Muscle of leg (tissue), 3 donors: ENCODE measurements at regions not wholly inside any gene's neighbourhood (a gene's known extent, or its start where the extent isn't known, plus 50 kb on each side); places are given as distances from the start of the nearest gene placed in this dataset.

Source experiments
- DNase-seq: peaks from one replicate; pipeline ENCODE4 v3.0.0; 2013
- H3K27ac ChIP-seq: one replicate; pipeline ENCODE4 v1.5.1; 2013; ENCODE audit warnings: mild to moderate bottlenecking, low read length, control low read depth
- H3K27me3 ChIP-seq: one replicate; pipeline ENCODE4 v1.6.1; 2013; ENCODE audit warnings: low read length; ENCODE audit not compliant: control insufficient read depth, insufficient read depth
- H3K36me3 ChIP-seq: one replicate; pipeline ENCODE4 v1.6.1; 2013; ENCODE audit warnings: low read length; ENCODE audit not compliant: control insufficient read depth, insufficient read depth
- H3K4me1 ChIP-seq: one replicate; pipeline ENCODE4 v1.6.1; 2013; ENCODE audit warnings: low read length; ENCODE audit not compliant: control insufficient read depth, insufficient read depth
- H3K4me3 ChIP-seq: one replicate; pipeline ENCODE4 v1.5.1; 2013; ENCODE audit warnings: low read length, control low read depth
- H3K9me3 ChIP-seq: replicated peaks from 2 replicates; pipeline ENCODE4 v1.6.1; 2013; ENCODE audit warnings: low read depth, low read length; ENCODE audit not compliant: control insufficient read depth
- WGBS: methylation state at CpG from one replicate; pipeline ENCODE4 v1.1.5; 2013; ENCODE audit warnings: missing lambda C conversion rate; ENCODE audit not compliant: insufficient coverage; 5-methylcytosine and 5-hydroxymethylcytosine counted together

GRCh38 chr11:134864233-134864967 is 452.4 kb upstream of the B3GAT1 start:
- H3K27ac ChIP-seq, result no peak overlapping the region
- 87% methylated on average over 22 of the region's 23 CpGs for WGBS
- no peaks in the 10 kb centered on the region for H3K36me3 ChIP-seq
- no peaks in the 10 kb centered on the region for H3K4me1 ChIP-seq
- peaks cover 11% of the 10 kb centered on the region for H3K27me3 ChIP-seq
- H3K9me3 ChIP-seq, result no peaks in the 10 kb centered on the region
- no peak overlapping the region for H3K4me3 ChIP-seq
- no peak for DNase-seq

GRCh38 chr11:134863294-134863693 is 451.3 kb upstream of the B3GAT1 start:
- Histone ChIP-seq H3K4me3 (no peak overlapping the region), H3K9me3 (no peaks in the 10 kb centered on the region), H3K4me1 (no peaks in the 10 kb centered on the region), H3K27me3 (peaks cover 13% of the 10 kb centered on the region), H3K27ac (no peak overlapping the region), H3K36me3 (no peaks in the 10 kb centered on the region)
- no peak for DNase-seq
- 56% methylated on average over 9 of the region's 9 CpGs for WGBS

- no peak for DNase-seq
- H3K9me3 ChIP-seq, result no peaks in the 10 kb centered on the region
- H3K27ac ChIP-seq, result peak overlapping the region; percentile 13
- no peaks in the 10 kb centered on the region for H3K36me3 ChIP-seq
- 57% methylated on average over 9 of the region's 10 CpGs for WGBS
- peaks cover 11% of the 10 kb centered on the region for H3K27me3 ChIP-seq
- H3K4me3 ChIP-seq, result no peak overlapping the region
- H3K4me1 ChIP-seq, result no peaks in the 10 kb centered on the region
Observed at GRCh38 chr11:134862587-134863195, 450.6 kb upstream of the B3GAT1 start.

GRCh38 chr11:134862105-134862502 is 450.1 kb upstream of the B3GAT1 start:
- Histone ChIP-seq H3K27ac (no peak overlapping the region), H3K4me3 (no peak overlapping the region), H3K27me3 (peaks cover 10% of the 10 kb centered on the region), H3K36me3 (no peaks in the 10 kb centered on the region), H3K9me3 (no peaks in the 10 kb centered on the region), H3K4me1 (no peaks in the 10 kb centered on the region)
- WGBS, result no CpG with 5 or more reads among the region's 5 CpGs
- DNase-seq, result peak; percentile 66

- Histone ChIP-seq H3K4me1 (no peaks in the 10 kb centered on the region), H3K4me3 (no peak overlapping the region), H3K27ac (no peak overlapping the region), H3K9me3 (no peaks in the 10 kb centered on the region), H3K27me3 (peaks cover 10% of the 10 kb centered on the region), H3K36me3 (no peaks in the 10 kb centered on the region)
- no peak for DNase-seq
- no CpG with 5 or more reads among the region's 15 CpGs for WGBS
Observed at GRCh38 chr11:134861490-134862104, 449.6 kb upstream of the B3GAT1 start.

GRCh38 chr11:134858783-134859480 is 446.9 kb upstream of the B3GAT1 start:
- no peak overlapping the region for H3K27ac ChIP-seq
- 78% methylated on average over 5 of the region's 8 CpGs for WGBS
- H3K4me1 ChIP-seq, result peaks cover 2% of the 10 kb centered on the region
- peaks cover 8% of the 10 kb centered on the region for H3K27me3 ChIP-seq
- DNase-seq, result no peak
- no peak overlapping the region for H3K4me3 ChIP-seq
- no peaks in the 10 kb centered on the region for H3K9me3 ChIP-seq
- H3K36me3 ChIP-seq, result no peaks in the 10 kb centered on the region

GRCh38 chr11:134857035-134857434 is 445.0 kb upstream of the B3GAT1 start:
- peaks cover 2% of the 10 kb centered on the region for H3K4me1 ChIP-seq
- WGBS, result 59% methylated on average over 2 of the region's 4 CpGs
- no peak overlapping the region for H3K27ac ChIP-seq

GRCh38 chr11:134856056-134856971 is 444.3 kb upstream of the B3GAT1 start:
- Histone ChIP-seq H3K9me3 (no peaks in the 10 kb centered on the region), H3K4me3 (no peak overlapping the region), H3K27ac (no peak overlapping the region), H3K27me3 (peaks cover 4% of the 10 kb centered on the region), H3K4me1 (peaks cover 2% of the 10 kb centered on the region), H3K36me3 (no peaks in the 10 kb centered on the region)
- DNase-seq, result peak; percentile 58
- 71% methylated on average over 13 of the region's 14 CpGs for WGBS

More at GRCh38 chr11:134857035-134857434, 445.0 kb upstream of the B3GAT1 start:
- no peaks in the 10 kb centered on the region for H3K36me3 ChIP-seq
- peaks cover 4% of the 10 kb centered on the region for H3K27me3 ChIP-seq
- no peak for DNase-seq
- H3K4me3 ChIP-seq, result no peak overlapping the region
- no peaks in the 10 kb centered on the region for H3K9me3 ChIP-seq
